Chondrocyte (in vitro differentiated cells): ENCODE measurements at regions not wholly inside any gene's neighbourhood (a gene's known extent, or its start where the extent isn't known, plus 50 kb on each side); places are given as distances from the start of the nearest gene placed in this dataset.

Source experiments
- DNase-seq: peaks from one replicate; pipeline ENCODE4 v3.0.0; 2021; ENCODE audit warnings: mixed read lengths, low spot score
- H3K27ac Mint-ChIP-seq: one replicate; pipeline ENCODE4 v1.8.0; 2021; ENCODE audit warnings: mild to moderate bottlenecking, moderate library complexity, mixed read lengths; ENCODE audit not compliant: unreplicated experiment
- H3K27me3 Mint-ChIP-seq: 2 replicates; pipeline ENCODE4 v1.8.0; 2021; ENCODE audit warnings: low read depth, mixed read lengths
- H3K36me3 Mint-ChIP-seq: 2 replicates; pipeline ENCODE4 v1.8.0; 2021; ENCODE audit warnings: low read depth, mixed read lengths
- H3K4me1 Mint-ChIP-seq: 2 replicates; pipeline ENCODE4 v1.8.0; 2021; ENCODE audit warnings: low read depth, mild to moderate bottlenecking, mixed read lengths
- H3K4me3 Mint-ChIP-seq: one replicate; pipeline ENCODE4 v1.8.0; 2021; ENCODE audit warnings: mild to moderate bottlenecking, moderate library complexity, mixed read lengths; ENCODE audit not compliant: unreplicated experiment
- H3K9me3 Mint-ChIP-seq: 2 replicates; pipeline ENCODE4 v1.8.0; 2021; ENCODE audit warnings: low read depth, mixed read lengths
- TF ChIP-seq, protein P1 (sequence below): fragments of 200-600 bp; sonication (generic); IDR thresholded peaks from 2 replicates; pipeline ENCODE4 v1.5.0; 2021; ENCODE audit warnings: antibody characterized with exemption, mild to moderate bottlenecking, moderate library complexity

DNA sequence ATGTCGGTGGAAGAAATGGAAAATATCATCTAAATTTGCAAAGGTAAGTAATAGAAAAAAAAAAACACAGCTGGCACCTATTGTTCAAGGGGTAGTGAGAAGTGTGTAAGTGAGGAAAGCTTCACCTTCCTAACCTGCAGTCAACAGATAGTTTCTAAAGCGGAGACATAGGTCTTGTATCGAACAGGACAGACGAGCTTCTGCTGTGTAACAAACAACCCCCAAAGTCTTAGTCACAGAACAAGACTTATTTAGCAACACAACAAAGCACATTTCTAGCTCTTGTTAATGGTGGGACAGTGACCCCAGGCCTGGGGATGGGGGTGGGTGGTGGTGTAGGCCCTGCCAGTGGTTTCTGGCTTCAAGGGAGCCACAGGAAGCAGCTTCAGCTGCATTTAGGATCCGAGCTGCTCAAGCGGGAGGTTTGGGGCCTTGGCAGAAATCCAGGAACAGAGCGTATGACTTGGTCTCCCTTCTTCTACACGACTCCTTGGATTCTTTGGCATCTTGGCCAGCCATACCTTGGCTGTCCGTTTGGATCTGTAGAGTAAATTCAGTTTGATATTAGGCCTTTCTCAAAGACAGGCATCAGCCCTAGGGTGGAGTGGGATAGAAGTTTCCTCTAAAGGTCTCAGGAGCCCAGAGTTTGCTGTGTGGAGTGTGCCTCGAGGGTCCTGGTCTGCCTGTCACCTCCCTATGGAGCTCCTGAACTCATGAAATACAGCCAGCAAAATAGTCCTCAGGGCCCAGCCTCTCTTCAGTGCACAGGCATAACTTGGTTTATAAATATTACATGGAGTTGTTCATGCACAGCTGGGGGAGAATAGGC lies 56.9 kb upstream of the SHH start:
- no peak overlapping the region for H3K27ac Mint-ChIP-seq
- H3K36me3 Mint-ChIP-seq = no peaks in the 10 kb centered on the region
- H3K27me3 Mint-ChIP-seq = peaks cover 40% of the 10 kb centered on the region
- no peak for DNase-seq
- H3K4me3 Mint-ChIP-seq = no peak overlapping the region
- TF ChIP-seq, protein P1, sequence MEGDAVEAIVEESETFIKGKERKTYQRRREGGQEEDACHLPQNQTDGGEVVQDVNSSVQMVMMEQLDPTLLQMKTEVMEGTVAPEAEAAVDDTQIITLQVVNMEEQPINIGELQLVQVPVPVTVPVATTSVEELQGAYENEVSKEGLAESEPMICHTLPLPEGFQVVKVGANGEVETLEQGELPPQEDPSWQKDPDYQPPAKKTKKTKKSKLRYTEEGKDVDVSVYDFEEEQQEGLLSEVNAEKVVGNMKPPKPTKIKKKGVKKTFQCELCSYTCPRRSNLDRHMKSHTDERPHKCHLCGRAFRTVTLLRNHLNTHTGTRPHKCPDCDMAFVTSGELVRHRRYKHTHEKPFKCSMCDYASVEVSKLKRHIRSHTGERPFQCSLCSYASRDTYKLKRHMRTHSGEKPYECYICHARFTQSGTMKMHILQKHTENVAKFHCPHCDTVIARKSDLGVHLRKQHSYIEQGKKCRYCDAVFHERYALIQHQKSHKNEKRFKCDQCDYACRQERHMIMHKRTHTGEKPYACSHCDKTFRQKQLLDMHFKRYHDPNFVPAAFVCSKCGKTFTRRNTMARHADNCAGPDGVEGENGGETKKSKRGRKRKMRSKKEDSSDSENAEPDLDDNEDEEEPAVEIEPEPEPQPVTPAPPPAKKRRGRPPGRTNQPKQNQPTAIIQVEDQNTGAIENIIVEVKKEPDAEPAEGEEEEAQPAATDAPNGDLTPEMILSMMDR = no peak
- no peaks in the 10 kb centered on the region for H3K4me1 Mint-ChIP-seq
- peaks cover 4% of the 10 kb centered on the region for H3K9me3 Mint-ChIP-seq

DNA sequence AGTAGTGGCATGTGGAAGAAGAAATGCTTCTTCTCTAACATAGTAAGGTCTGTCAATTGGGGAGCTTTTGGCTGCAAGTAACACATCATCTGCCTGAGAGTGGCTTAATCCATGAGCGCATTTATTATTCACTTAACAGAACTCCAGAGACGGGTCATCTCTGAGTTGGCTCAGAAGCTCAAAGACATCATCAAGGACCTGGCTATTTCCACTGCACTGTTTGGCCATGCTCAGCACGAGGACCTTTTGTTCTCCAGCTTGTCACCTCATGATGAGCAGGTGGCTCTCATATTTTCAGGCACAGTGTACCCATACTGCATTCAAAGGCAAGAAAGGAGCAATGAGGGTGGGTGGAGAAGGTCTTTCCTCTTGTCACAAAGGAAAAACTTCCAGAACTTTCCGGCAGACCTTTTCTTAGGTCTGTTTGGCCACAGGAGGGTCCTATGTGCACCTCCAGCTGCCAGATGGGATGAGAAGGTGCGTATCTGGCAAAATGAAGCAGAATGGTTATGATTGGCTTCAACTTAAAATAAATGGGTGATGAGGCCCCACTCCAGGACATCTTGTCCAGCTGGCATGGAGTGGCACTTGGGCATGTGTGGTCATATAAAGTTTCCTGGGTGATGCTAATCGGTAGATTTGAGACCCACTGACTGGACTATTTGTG lies 55.6 kb upstream of the SHH start:
- Mint-ChIP-seq H3K4me1 (no peaks in the 10 kb centered on the region), H3K36me3 (no peaks in the 10 kb centered on the region), H3K9me3 (peaks cover 4% of the 10 kb centered on the region), H3K27ac (no peak overlapping the region), H3K4me3 (no peak overlapping the region), H3K27me3 (peaks cover 37% of the 10 kb centered on the region)
- no peak for DNase-seq
- TF ChIP-seq, protein P1 = no peak

DNA sequence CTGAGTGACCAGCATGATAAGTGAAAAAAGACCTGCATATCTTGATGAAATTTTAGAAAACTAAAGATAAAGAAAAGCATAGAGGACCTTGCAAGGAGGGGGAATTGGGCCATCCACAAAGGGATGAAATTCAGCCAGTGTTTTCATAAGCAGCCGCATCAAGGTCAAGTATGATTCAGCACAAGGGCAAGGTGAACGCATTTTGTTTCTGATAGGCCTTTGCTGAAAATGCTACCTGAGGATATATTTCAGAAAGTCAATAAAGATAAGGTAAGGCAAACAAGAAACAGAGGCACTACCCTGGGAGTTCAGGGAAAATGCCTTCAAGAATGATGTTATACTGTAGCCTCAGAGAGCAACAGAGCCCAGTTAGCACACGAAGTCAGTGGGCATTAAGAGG lies 55.0 kb upstream of the SHH start:
- Mint-ChIP-seq H3K9me3 (peaks cover 4% of the 10 kb centered on the region), H3K36me3 (no peaks in the 10 kb centered on the region), H3K4me3 (no peak overlapping the region), H3K27me3 (peaks cover 37% of the 10 kb centered on the region), H3K27ac (no peak overlapping the region), H3K4me1 (no peaks in the 10 kb centered on the region)
- TF ChIP-seq, protein P1 = no peak
- no peak for DNase-seq

DNA sequence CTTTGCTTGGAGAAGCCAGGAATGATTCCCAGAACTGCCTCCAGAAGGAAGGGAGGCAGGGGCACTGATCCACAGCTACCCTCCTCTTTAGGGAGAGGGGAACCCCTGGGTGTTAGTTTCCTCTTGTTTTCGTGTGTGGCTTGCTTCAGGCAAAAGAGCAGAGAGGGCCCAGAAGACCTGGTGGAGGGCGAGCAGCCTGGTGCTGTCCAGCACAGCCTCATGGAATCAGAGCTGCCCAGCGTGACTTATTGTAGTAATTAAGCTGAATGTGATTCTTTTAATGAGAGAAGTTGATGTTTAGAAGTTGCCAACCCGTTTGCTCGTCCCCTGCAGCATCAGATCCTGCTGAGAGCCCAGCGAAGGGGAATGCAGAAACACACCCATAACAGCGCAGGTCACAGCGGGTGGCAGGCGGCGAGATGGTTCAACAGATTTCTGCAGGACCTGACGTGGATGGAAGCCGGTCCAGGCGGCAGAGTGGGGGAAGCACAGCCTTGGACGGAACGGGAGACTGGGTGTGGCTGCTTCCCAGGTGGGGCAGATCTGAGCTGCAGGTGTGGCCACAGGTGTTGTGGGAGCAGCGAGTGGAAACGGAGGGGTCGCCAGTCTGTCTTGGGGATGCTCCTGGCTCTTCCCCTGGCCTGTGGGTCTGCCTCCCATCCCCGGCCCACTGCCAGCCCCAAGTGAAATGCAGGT lies 53.7 kb upstream of the SHH start:
- Mint-ChIP-seq H3K4me1 (peaks cover 2% of the 10 kb centered on the region), H3K27me3 (peaks cover 41% of the 10 kb centered on the region), H3K36me3 (no peaks in the 10 kb centered on the region), H3K27ac (no peak overlapping the region), H3K9me3 (peaks cover 4% of the 10 kb centered on the region), H3K4me3 (no peak overlapping the region)
- TF ChIP-seq, protein P1 = no peak
- peak; percentile 68 for DNase-seq

DNA sequence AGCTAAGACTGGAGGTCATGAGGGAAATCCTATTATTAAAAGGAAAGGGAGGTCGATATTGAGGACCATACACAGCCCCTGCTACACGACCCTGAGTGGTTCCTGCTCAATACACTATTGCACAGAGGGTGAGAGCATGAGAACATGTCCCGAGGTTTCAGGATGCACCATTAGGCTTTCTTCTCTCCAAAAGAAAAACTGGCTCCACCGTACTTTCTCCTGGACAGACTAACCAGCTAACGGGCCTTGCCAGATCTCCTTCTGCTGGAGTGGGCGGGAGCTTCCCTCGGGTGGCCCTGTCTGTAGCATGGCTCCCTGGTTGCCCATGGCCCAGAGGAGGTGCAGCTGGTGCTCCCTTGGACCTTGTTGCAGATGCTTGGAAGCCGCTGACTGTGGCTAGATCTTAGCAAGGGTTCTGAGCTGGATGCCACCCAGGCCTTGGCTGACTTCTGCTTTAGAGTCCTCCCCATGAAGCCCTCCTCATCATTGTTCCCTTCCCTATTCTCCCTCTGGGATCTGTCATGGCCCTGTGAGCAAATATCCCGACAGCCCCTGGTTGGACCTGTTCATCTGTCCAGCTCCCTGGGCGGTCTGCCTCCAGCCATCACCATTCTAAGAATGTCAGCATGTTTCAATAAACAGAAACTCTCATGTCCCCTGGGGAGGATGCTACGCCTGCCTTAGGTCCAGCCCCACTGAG lies 52.9 kb upstream of the SHH start:
- TF ChIP-seq, protein P1 = no peak
- H3K9me3 Mint-ChIP-seq = peaks cover 4% of the 10 kb centered on the region
- H3K27me3 Mint-ChIP-seq = peaks cover 37% of the 10 kb centered on the region
- no peak overlapping the region for H3K27ac Mint-ChIP-seq
- H3K4me1 Mint-ChIP-seq = peaks cover 3% of the 10 kb centered on the region
- peak; percentile 63 for DNase-seq
- no peak overlapping the region for H3K4me3 Mint-ChIP-seq
- H3K36me3 Mint-ChIP-seq = no peaks in the 10 kb centered on the region
